Ureter (tissue), 1 donor: ENCODE measurements at regions not wholly inside any gene's neighbourhood (a gene's known extent, or its start where the extent isn't known, plus 50 kb on each side); places are given as distances from the start of the nearest gene placed in this dataset.

Source experiments
- DNase-seq: peaks from one replicate; pipeline ENCODE4 v3.0.0-alpha.2; 2020; ENCODE audit warnings: low spot score
- donor health status: DM: yes; HTN: yes; CAD: no.

DNA sequence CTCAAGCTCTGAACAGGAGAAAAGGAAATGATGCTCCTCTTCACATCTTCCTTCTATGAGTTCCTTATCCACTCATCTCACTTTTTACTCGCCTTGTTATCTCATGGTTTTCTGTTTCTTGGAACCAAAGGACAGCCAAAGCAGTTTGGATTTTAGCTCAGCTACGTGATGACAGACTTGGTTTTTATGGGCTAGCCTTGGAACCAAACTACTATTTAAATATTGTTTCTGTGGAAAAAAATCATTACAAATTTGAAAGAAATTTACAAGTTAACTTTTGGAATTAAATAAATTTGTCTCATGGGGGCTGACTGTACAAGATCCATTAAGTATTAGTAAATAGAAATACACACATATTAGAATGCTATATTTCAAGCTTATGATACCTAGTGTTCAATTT is 727.8 kb upstream of the FANCL start:
- DNase-seq: no peak

DNA sequence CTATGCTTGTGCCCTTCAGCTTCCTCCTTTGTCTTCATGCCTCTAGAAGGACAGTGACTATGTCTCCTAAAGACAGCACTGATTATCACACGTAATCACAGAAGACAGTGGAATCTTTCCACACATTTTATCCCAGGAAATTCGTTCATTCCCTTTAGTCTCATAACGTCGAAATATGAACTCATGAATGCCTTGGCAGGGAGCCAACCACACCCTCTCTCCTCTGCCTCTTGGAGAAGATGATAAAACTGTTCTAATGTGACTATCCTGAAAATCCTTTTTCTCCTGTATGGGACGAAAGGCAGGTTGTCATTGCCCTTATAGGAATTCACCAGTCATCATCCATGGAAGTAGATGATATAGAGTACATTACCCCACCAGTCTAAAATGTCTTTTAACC is 726.6 kb upstream of the FANCL start:
- DNase-seq: no peak

DNA sequence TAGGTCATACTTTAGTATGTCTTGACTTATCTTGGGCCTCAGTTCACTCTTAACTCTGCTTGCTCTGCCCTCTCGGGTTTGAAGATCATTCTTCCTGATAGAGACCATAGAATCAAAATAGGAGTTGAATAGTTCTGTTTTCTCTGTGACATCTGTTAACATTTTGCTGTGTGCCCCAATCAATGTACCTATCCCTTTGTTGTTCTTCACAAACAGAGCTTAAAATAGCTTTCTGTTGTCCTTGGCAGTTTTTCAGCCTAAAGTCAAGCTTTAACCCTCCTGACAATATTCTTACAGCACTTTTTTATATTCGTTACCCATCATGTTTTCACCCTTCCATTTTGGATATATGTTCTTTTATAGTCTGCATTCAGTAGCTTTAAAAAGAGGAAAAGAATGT is 724.5 kb upstream of the FANCL start:
- no peak for DNase-seq

DNA sequence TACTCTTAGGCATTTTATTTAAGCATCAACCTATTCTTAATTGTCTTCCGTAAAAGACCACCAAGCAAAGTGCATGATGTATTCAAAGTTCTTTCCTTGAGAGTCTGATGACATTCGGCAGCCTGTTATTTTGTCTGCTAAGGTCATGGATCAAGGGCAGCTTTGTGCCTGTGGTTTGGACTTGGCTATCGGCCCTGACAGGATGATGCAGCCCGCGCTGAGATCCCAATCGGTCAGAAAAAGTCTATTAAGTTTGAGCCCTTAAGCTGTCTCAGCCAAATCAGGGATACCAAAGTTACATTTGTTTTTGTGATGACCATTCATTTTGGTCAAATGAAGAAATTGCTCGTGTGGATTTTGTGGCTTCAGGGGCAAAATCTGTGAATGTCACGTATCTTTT is 718.9 kb upstream of the FANCL start:
- DNase-seq: no peak

DNA sequence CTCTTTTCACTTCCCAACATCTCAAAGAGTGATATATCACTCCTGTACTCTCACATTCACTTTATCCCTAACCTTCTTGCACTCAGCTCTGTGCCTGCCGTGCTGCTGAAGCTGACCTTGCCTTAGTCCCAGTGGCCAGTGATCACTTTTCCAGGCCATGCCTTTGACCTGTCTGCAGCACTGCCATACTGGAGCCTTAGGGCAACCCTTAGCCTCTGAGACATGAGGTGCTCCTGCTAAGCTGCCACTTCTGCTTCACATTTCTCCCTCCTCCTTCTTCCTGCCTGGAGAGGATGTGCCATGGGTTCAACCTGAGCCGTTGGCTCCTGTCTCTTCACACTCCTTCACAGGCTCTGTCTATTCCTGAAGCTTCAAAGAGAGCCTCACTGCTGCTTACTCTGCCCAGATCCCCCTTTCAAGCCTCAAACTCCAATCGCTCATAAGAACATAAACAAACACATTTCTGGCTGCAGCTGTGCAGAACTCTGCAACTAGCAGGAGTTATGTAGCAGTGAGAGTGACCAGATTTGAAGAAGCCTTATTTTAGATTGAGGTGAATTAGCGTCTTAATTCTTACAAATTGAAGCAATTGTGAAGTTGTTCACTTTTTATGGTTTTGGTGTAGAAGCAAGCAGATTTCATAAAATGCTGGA is 716.2 kb upstream of the FANCL start:
- no peak for DNase-seq

DNA sequence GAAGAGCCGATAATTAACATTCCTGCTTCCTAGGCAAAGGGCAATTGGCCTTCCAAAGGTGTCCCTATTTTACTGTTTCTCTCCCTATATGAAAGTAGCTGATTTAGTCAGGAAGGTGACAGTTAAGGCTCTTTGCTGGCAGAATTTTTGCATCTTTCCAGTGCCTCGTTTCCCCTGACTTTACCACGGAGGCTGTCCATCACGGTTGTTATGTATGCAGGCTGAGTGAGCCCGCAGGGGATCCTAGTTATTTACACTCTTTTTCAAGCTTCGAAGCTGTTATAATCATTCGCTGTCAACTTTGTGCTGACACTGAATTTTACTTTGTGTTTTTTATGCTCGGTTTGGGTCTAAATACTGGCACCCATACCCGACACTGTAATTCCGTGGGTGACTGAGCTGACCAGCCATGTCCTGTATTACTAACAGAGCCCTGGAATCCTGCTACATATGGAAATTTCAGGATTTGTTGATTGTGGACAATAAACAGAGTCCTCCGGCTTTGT is 713.8 kb upstream of the FANCL start:
- no peak for DNase-seq

DNA sequence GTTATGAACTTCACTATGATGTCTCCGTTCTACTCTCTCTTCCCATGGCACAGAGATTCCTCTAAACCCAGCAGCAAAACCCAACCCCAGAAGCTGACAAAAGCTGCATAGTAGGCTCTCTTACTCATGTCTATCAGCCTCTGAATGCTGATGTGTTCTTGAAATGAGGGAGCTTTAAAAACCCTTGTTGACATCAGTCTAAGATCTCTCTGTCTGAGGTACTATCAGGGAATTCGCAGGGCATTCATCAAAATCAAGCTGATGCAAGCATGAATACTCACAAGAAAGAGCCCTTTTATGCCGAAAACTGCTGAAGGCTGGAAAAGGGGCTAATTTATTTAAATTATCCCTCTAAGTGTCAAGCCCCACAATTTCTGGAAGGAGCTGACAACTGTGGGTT is 710.6 kb upstream of the FANCL start:
- no peak for DNase-seq

DNA sequence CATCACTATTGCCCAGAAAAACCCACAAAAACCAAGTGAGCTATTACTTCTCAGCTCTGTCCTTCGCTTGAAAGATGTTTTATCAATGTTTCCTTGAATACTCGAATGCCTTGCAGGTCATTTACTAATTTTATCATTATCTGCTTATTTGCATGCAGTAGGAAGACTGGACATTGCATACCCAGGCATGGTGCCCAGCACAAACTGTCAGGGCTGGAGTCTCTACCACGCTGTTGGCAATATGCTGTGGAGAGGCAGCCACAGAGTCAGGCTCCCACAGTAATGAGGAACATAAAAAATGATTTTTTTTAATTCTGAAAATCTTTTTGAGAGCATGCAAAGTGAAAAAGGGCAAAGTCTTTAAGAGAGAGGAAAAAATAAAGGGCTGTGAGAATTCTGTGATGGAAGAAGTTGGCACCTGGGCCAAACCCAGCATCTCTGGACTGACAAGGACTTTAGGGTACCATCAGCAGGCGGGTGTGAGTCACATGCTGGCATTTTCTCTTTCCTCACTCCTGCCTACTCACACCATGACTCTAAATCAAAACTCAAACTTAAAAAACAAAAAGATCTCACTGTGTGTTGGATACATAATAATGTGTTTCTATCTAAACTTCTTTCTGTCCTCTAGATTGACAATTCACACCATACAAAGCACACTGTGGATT is 709.8 kb upstream of the FANCL start:
- DNase-seq: no peak

DNA sequence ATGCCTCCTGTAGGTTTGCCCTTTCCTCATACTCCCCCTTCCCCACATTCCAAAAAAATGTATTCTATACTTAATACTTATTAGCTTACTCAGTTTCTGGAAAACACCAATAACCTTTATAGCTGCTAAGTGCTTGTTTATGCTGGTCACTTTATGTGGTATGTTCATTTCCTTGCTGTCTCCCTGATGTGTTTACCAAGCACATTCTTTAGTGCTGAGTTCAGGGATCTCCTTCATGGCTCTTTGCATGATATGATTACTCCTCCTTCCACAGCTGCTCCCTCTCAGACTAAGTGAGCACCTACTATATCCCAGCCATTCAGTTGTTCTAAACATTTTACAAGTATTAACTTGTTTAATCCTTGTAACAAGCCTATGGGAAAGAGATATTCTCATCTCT is 698.3 kb upstream of the FANCL start:
- DNase-seq: no peak

DNA sequence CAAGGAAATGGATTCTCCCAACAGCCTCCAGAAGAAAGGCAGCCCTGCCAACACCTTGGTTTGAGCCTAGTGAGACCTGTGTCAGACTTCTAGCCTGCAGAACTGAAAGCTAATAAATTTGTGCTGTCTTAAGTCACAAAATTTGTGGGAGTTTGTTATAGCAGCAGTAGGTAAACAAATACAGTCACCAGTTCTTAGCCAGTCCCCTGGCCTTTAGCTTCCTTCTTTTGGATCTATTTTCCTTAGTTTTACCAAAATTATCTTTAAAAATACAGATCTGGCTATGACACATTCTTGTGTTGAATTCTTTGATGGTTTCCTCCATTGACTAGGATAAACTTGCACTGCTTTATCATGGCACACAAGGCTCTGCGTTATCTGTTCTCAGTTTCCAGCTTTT is 697.9 kb upstream of the FANCL start:
- no peak for DNase-seq

DNA sequence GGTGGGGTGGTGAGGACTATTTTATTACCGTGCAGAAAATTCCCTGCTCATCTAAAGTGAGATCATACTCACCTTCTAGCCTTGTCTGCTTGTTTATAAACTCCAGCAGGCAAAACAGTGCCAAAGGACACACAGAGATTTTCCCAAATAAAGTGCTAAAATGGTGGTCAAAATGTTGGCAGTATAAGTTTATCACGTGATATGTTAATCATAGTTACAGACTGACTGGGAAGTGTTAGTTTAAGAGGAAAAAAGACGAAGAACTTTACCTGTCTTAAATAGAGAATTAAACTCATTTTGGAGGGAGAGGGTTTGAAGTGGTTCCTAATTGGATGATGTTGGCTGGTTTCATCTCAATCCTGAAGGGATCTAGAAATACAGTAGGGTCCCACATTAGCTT is 691.7 kb upstream of the FANCL start:
- DNase-seq: no peak

DNA sequence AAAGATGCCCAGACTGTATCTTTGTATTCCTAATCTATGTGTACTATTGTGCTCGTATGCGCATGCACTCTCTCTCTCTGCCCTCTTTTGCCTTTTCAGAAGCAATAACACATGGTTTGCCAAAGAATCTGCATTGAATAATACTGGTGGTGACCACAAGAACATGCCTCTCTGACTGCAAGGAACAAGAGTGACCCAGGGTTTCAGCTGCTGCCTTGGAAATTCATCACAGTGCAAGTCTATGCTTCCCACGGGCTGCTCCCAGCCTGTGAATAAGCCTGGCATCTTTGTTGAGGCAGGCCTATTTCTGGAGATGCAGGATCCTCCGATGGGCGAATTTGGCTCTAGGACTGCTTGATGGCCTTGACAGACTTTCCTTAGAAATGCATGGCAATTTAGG is 689.4 kb upstream of the FANCL start:
- DNase-seq: no peak

DNA sequence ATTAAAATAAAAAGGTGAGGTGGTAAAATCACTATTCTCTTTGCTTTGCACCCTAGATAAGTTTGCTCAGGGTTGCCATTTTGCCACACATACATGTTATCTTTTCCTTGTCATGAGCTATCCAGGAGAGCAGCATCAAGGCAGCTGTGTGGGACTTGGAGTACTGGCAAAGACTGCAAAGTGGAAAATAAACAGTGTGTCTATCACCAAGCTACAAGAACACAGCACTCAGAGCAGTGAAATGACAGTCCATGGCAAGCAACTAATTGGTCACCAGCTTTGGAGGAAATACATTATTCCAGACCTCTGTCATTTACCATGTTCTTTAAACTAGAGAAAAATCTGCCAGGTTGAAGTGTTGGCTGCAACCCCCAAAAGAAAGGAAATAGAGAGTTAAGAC is 687.8 kb upstream of the FANCL start:
- no peak for DNase-seq

DNA sequence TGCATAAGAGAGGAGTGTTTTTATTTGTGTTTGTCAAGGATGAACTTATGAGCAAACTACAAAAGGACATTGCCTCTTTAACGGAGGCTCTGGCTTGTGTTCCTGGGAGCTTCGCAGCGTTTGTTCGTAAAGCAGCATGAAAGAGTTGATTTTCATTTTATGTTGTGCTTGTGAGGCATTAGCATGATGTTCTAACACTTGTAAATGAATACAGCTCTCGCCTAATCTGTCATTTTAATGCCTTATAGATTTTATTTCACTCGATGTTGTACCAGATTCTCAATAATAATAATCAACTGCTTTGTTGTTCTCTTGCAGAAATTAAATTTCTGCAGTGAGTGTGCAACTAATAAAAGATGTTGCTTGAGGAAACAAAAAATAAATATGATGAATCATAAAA is 687.3 kb upstream of the FANCL start:
- no peak for DNase-seq

DNA sequence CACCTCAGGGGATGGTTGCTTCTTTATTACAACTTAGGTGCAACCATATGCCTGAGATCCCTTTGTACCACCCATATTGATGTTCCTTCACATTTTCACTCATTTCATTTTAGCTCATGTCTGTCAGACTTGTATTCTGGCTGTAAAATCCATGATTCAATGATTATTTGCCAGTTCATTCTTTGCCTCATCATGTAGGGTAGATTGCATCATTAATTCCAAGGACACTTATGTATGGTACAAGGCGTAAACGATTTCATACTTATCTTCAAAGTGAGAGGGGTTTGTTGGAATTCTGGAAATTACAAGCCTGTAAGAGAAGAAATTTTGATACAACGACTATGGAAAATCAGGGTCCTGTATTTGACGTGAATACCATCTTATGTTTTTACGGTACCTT is 685.0 kb upstream of the FANCL start:
- DNase-seq: no peak

DNA sequence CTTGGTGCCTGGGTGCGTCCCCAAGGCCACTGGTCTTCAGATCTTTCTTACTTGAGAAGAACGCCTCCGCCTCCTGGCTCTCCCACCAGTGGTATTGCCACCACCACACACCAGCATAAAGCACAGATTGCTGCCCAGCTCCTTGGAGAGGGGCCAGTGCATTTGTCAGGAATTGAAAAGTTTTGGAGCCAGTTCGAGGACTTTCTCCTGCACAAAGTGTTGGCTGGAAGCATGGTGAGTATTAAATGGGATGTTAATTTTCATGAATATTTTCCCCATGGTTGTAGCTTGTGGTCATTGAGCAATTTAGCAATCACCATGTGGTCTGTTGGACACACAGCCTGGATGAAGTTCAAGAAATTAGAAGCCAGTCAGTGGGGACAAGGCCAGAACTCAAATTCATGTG is 684.6 kb upstream of the FANCL start:
- DNase-seq: no peak

DNA sequence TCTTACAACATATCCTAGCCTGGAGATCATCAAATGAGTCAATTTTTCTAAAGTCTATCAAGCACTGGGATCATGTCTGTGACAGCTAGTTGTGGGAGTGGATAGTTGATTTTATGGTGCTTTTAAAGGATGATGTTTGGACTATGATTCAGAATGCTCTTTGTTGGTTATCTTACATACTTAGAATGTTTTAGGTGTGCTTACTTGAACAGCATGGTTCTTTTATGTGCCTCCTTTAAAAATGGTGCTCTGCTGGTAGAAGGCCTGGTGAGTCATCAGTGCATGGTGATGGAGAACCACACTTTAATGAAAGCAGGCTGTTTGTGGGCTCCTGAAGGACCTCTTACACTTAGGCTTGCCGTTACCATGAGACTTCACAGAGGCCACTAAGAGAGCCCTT is 682.7 kb upstream of the FANCL start:
- no peak for DNase-seq

DNA sequence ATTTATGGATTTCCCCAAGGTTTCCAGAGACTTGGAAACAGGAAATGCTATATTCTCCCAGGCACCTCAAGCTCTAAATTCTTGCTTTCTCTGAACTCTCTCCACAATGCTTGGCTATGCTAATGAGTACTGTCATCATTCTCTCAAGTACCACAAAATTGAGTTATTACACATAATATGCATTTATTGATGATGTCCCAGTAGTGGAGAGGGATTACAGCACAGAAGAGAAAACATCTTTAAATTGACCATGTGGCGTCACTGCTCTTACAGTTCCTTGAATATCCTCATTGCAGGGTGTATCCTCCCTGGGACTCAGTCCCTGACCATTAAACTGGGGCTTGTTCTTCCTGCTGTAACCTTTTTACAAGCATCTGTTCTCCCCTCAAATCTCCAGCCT is 681.1 kb upstream of the FANCL start:
- no peak for DNase-seq

DNA sequence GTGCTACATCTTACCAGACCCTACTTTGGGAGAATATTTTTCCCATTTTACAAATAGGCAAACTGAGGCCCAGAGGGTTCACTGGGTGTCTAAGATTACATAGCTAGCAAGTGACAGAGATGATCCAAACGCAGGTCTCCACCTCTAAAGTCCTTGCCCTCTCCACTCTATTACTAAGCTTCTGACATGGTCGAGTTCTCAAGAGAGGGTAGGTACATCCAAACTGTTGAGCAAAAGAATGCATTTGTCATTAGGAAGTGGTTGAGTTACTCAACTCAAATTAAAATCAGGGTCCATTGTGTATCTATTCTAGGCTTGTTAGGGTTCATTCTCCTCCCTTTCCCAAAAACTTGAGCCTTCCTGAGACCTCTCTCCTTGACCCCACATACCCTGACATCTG is 680.6 kb upstream of the FANCL start:
- DNase-seq: no peak

DNA sequence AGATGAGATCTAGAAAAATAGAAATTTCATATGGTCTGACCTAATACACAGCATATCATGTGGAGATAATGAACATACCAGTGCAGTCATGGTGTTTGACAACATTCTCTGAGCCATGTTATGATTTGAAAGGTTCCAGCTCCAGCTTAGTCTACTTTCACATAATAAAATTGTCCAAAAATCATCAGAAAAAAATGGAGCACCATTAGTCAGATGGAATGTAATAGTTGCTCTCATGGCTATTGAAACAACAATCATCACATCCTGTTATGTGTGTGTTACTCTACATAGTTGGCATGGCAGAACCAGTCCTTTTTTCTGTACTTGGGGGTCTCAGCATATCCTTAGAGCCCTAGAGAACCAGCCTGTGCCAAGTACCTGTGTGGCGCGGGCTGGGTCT is 678.9 kb upstream of the FANCL start:
- no peak for DNase-seq

DNA sequence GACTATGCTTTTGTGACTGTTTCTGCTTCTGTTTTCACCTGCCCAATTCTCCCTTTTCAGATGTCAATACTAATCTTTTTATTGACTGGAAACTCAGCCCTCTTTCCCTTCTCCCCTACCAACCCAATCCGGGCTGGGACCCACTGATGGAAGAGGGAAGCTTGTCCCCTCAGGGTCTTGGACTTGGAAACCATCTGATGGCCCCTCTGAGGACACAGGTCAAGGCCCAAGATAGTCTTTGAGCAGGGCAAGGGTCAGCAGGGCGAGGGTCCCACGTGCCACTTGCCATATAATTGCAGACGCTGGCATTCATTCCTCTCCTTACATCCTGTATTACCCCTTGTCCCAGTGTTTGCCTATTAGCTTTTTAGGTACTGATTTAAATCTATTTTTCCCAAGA is 678.2 kb upstream of the FANCL start:
- DNase-seq: no peak

DNA sequence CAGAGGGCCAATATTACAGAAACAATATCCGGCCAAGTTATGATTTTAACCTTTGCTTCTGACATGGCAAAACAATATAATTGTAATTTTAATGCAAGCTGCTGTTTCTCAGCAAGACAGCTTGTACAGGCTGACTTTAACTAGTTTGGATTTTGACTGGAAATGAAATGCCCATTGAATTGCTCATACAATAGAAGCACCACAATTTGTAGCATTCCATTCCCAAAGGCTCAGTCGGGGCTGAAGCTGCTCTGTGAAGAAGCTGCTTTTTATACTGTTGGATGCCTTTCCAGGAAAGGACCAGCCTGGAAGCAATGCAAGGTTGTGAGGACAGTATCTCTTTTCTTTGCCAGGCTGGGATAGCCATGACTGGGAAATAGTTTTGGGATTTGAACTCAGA is 677.0 kb upstream of the FANCL start:
- no peak for DNase-seq

DNA sequence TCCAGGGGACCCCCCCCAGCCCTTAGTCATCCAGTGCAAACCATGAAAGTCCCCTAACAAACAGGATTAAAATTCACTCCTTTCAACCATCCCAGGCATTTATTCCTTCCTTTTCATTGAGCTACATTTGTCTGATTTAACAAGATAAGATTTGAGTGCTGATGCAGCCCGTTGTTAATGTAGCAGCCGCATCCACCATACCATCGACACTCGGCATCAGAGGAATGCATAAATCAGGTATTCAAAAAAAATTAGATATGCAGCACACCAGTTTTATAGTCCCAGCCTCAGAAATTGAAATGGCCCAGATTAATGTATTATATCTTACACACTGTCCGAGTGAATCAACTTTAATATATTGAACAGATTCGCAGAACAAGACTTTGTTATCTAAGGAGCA is 676.5 kb upstream of the FANCL start:
- no peak for DNase-seq

DNA sequence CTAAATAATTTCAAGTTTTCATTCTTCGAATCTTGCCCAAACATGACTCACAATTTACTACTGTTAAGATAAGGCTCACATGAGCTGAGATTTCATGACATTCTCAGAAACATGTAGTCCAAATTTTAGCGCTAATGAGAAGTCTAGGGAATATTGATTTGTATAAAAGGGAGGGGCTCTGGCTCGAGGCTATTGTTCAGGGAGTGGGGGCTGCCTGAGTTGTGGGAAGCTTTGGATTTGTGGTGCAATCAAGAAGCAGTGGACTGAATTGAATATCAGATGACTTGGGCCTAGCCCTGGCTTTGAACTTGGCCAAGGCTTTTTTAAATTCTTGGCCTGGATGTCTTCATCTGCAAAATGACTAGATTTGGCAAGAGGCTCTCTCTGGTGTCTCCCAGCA is 674.9 kb upstream of the FANCL start:
- no peak for DNase-seq
